HG02973 (cell line): ENCODE measurements at regions not wholly inside any gene's neighbourhood (a gene's known extent, or its start where the extent isn't known, plus 50 kb on each side); places are given as distances from the start of the nearest gene placed in this dataset.

Source experiments
- ATAC-seq: cut with Tn5 transposase; IDR thresholded peaks from one replicate; pipeline ENCODE4 v1.9.1; 2021; ENCODE audit warnings: moderate library complexity; ENCODE audit not compliant: unreplicated experiment

DNA sequence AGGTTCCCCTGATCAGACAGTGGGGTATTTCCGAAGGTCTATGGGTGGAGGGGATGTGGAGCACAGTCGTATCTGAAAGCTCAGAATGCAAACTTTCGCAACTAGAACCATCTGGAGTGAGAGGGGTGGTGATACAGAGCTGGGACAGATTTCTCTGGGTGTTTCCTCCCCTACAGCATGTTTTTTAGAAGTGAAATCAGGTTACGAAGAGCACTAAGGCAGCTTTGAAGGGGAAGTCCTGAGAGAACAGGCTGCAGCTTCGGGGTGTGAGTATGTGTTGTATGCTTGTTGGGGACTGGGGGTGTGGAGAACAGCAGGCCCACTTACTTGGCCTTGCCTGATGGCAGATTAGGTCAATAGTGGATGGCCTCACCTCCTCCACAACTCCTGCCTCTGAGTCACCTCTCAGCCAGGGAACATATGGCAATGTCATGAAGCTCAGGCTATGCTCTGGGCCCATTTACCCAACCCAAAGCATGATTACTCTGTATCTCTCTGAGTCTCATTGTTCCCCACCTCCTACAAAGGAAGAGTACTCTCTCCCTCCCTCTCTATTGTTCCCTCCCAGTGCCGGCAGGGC lies 107.2 kb upstream of the RASGRP1 start:
- ATAC-seq = peak; percentile 59

DNA sequence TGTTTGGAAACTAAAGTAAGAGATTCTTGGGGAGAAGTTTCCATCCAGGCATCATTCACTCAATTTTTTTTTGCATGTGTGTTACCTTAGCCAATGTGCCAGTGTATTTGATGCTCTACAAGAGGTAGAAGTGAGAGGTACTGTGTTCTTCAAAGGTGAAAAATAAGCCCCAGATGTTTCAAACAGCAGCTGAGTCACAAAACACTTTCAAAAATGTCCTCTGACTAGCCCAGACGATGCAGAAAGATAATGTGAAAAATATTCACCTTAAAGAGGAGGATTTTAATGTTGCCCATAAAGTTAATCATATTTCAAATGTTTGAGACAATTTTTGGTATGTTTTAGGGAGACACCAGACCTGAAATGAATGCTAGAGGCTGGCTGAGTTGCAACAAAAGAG lies 107.7 kb upstream of the RASGRP1 start:
- no peak for ATAC-seq

DNA sequence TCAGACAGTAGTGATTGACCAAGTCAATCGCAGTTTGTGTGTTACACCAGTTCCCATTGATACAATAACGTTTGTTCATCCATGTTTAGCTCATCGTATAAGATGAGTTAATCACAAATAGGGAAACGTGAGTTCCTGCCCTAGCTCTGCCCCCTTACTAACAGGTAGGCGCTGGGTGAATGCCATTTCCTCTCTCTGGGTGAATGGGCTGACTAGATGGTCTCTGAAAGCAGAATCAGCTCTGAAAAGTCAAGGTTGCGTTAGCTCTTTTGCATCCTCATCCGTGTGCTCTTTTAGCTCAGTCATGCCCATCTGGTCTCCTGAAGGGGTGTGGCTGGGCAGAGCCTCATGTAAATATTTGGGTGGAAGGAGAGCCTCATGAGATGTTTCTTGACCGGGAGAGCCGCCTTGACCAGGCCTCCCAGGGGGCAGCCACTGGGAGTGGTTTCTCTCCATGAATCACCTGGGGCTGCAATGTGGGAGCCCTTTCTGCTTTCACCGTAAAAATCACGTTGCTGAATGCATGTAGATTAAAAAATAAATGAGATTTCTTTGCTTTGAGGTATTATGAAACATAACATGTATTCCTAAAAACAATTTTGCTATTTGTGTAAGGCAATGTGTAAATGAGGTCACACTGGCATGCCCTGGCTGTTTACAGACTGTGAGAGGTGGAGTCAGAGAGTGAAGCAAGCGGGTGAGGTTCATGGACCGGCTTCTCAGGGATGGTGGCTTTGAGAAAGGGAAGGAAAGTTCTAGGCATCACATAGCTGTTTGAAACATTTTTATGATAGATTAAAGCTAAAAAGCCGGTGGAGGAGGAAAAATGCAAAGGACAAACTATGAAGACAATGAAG lies 108.4 kb upstream of the RASGRP1 start:
- ATAC-seq = no peak

DNA sequence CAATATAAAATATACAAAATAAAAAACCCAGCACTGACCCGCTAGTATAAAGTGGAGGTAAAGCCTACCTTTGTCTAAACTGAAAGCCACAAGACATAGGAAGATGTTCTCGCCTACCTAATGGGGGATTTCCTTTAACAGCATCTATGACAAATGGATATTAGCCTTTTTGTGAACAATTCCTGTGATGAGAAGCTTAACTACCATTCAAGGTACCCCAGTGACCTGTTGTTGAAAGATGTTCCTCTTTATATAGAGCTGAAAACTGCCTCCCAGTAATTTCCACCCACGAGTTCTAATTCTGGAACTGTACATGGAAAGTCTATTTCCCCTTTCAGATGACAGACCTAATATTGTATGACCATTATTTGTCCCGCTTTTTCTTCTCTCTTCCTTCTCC lies 109.8 kb upstream of the RASGRP1 start:
- ATAC-seq = no peak

DNA sequence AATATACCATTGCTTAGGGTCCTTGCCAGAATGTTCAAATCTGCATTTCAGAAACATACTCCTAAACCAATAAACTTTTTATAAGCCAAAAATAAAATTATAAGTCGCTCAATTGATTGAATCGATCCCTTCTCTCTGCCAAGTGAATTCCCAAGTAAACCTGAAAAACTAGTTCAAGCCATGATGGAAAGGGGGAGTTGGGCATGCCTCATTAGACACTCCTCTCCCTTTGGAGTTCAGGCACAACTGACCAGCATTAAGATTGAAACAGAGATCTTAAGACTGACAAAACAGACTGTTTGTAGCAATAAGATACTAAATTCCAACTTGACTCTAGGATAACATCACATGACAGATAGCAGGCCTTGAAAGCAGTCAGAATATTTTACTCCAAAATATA lies 113.7 kb upstream of the RASGRP1 start:
- ATAC-seq = no peak

DNA sequence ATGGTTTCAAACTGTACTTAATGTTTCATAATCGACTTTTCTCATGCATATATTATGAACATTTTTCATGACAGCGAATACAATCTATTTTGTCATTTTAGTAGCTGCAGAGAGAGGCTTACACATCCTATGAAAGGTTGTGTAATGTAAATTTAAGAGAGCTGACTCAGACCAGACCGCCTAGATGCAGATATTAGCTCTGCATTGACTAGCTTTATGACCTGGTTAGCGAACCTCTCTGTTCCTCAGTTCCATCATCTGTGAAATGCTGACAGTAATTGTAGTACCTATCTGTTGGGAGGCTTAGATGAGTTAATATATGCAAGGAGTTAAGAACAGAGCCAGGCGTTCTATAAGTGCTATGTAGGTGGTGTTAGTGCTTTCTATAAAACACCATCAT lies 116.2 kb upstream of the RASGRP1 start:
- no peak for ATAC-seq

DNA sequence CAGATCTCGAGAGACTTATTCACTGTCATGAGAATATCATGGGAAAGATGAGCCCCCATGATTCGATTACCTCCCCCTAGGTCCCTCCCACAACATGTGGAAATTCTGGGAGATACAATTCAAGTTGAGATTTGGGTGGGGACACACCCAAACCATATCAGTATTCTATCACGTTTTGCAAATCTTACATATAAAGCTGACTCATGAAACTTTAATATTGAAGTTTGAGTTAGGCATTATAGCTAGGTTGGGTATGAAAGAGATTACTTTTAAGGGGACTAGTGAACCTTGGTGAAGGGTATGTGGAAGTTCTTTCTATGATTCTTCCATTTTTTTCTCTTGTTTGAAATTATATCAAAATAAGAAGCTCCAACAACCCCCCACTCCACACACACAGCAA lies 117.7 kb upstream of the RASGRP1 start:
- ATAC-seq = no peak

DNA sequence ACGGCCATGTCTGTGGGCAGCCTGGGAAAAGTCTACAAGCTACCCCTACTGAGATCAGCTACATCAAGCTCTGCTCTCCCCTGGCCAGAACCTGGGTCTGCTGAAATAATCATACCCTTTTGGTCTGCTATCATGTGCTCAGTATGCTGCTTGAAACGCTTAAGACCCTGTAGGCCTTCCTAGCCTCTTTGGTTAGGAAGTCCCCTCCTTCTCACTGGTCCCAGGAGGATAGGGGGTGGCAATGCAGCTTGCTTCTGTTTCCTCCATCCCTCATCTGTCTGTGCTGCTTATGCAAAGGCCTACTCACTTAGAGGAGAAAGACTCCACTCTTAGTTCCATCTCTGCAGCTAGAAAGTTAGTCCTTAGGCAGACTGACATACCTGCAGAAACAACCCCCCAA lies 118.2 kb upstream of the RASGRP1 start:
- no peak for ATAC-seq

DNA sequence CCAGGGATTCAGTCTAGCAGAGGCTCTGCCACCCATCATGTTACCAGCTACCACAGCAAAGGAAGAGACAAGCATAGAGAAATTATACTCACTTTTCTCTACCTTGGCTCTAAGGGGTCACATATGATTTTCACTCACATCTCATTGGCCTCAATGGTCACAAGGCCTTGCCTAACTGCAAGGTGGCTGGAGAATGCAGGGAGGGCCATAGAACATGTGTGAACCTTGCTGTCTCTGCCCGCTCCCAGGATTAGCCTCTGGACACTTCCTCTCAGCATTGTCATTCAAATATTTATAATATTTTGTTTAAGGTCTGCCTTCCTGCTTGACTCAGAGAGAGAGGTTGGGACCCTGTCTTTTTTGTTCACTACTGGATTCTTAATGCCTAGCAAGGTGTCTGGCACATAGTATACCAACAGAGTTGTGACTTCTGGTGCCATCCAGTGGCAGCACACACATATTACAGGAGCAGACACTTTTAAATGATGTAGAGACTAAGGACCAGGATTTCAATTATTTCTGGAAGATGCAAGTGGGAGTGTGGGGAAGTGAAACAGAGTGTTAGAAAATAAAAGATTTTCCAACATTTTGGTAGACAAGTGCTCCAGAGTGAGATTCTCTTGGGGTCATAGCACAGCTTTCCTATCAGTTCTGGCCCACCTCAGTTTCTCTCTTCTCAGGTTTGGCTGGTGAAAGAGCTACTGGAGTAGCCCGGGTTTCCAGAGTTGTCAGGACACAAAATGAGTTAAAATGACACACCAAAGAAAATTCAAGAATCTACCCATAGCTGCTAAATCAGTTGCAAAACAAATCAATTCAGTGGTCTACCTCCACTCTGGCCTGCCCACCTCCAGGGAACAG lies 119.0 kb upstream of the RASGRP1 start:
- peak; percentile 69 for ATAC-seq

DNA sequence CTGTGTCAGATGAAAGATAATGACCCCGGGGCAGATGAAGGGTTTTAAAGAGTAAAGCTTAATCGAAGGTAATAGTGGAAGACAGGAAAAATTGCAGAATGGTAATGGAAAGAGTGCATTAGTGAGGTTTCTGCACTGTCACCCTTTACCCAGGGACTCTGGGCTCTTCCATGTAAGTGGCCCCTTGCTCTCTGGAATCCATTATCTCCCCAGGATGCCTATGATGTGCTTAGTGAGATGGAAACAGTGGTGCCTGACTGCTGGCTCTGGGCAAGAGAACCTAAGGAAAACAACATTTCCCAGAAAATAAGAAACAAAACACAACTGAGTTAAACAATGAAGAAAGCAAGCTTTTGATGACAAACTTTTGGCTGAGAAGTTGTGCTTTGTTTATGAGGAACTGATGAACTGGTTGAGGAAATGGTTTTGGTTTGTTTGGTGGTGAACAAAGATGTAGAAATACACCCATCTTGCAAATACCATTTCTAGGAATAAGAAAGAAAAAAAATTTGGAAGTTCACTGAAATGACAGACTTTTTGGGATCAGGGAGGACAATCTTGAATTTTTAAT lies 119.9 kb upstream of the RASGRP1 start:
- no peak for ATAC-seq

DNA sequence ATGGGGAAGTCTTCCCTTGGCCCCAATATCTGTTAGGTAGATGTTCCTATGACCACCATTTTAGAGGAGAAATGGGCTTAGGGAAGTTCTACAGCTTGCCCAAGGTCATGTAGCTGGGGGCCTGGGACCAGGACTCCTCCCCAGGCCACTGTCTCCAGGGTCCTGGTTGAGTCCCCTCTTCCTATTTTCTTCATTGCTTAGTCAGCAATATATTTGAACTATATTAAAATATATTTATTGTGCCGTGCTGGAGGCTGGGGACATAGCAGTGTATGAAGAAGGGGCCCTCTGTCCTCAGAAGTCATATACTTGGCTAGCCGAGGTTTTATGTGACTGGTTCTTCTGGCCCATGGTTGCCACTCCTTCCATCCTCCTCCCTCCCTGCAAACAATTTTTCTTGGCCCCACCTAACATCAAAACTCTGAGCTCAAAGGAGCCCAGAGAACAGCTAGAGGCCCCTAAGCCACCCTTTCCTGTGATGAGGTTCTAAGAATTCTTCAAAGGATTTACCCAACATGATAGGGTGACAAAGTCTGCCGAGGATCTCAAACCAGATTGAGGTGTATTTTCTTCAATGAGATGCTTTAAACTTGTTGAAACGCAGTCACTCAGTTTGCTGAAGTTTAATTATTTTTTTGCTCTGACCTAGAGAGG lies 121.2 kb upstream of the RASGRP1 start:
- no peak for ATAC-seq

DNA sequence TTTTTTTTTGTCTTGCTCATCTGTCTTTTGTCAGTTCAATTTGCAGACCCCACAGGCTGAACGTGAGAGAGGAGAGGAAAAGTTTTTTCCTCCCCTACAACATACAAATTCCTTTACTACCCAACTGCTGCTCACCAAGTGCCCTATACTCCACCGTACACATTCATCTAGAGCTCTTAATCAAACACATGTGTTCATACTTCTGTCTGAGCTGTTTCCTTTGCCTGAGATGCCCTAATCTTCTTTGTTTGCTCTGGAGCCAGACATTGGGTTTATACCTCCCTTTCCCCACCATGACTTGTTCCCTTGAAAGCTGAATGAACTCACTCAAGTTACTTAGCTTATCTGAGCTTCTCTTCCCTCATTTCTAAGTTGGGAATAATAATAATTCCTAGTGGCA lies 122.7 kb upstream of the RASGRP1 start:
- ATAC-seq = no peak

DNA sequence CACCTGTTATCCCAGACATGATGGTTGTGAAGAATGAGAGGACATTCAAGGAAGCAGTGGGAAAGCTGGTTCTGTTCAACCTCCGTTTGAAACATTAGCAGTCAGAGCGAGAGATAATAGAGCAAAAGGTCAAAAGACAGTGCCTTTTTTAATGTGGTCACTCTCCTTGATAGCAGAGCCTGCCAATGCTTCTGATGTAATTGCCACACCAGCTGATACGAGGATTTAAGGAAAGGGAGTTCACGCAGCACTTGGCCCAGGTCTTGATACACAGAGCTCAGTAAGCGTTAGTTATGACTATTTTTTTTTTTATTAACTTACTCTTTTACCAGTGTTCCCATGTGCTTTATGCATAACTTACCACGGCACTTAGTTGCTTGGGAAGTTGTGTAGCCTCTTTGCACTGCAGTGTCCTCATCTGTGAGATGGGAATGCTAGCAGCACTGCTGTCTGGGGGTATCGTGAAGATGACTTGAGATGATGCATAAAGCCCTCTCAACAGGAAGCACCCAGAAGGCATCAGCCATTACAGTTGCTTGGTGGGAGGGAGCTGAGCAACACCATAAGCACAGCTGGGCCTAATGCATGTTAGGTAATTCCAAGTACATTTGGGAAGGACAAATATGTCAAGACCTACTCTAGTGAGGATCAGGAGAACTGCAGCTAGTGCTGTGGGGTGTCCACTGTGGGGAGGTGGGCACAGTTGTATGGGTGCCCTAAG lies 123.3 kb upstream of the RASGRP1 start:
- ATAC-seq = no peak

DNA sequence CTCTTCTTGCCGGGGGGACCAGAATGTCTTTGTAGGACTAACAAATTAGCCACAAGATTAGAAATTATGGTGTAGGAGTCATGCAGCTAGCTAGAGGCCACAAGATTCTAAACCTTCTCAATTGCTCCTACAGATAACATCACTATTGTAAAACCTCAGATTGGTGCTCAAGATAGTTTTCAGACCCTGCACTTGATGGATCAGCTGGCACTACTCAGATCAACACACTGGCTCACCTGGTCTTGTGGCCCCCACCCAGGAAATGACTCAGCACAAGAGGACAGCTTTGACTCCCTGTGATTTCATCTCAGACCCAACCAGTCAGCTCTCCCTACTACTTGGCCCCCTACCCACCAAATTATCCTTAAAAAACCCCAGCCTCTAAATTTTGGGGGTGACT lies 124.1 kb upstream of the RASGRP1 start:
- ATAC-seq = no peak

DNA sequence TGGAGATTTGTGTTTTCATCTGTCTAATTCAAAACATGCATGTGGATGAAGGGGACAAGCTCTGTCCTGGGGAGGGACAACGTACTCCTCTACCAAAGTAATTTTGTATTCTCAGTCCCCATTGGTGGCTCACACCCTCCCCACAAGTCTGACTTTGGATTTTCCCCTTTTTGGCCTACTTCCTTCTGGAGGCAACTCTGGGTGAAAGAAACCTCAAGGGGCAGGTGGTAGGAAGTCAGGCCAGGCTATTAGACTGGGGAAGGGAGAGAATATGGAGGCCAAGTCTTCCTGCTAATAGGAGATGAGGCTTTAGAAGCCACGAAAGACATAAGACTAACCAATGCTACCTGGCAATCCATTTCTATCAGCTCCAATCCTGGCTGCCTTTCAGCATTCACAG lies 124.9 kb upstream of the RASGRP1 start:
- ATAC-seq = no peak

DNA sequence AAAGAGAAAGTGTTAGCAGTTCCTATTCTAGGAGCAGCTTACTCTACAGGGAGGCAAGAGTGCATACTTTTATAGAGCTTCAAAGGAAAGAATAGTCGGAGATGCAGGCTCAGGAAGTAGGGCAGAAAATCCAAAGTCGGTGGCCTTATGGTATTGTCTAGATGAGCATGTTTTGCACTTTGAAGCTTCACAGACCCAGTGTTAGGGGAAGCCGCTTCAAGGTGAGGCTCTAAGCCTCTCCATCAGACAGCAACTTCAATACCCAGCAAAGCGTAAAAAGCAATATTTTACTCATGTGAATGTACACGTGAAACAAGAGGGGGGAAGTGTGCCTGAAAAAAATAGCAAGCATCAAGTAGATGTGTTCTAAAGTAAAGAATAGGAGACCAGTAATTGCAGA lies 125.6 kb upstream of the RASGRP1 start:
- ATAC-seq = no peak

DNA sequence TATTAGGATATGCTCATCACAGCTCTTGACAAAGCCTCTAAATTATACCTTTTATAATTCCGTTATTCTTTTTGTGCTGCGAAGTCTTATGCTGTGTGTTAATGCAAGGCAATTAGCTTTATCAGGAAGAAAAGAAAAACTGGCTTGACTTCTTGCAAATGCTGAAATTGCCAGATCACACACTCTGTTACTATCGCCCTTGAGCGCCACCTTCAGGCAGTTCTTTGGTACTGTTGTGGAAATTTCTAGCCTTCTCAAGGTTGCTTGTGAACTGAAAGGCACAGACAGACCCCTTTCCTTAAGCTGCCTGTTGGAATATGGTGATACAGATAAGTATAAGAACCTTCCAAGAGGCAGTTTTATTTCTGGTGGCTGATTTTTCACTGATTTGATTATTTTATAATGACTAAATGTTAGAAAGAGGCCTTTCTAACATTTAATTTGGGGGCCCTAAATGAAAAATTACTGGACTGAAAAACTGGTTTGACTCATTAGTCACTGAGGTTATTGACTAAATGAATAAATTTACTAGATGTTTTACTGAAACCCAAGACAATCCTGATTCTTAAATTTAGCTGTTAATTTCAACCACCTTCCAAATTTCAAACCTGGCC lies 126.2 kb upstream of the RASGRP1 start:
- peak; percentile 42 for ATAC-seq

DNA sequence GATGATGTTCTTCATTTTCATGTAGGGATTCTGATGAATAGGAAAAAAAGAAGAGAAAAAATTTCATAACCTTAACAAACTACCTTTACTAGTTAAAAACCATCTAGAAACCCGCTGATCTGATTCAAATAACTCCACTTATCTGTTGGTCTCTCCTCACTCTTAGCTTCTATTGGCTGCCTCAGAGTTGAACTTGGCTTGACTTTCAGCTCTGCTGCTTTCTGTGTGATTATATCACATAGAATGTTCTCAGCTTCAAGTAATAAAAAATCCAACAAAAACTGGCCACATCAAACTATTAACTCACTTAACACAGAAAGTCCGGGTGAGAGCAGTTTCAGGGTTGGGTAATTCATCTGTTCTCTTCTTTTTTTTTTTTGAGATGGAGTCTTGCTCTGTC lies 126.8 kb upstream of the RASGRP1 start:
- ATAC-seq = no peak

DNA sequence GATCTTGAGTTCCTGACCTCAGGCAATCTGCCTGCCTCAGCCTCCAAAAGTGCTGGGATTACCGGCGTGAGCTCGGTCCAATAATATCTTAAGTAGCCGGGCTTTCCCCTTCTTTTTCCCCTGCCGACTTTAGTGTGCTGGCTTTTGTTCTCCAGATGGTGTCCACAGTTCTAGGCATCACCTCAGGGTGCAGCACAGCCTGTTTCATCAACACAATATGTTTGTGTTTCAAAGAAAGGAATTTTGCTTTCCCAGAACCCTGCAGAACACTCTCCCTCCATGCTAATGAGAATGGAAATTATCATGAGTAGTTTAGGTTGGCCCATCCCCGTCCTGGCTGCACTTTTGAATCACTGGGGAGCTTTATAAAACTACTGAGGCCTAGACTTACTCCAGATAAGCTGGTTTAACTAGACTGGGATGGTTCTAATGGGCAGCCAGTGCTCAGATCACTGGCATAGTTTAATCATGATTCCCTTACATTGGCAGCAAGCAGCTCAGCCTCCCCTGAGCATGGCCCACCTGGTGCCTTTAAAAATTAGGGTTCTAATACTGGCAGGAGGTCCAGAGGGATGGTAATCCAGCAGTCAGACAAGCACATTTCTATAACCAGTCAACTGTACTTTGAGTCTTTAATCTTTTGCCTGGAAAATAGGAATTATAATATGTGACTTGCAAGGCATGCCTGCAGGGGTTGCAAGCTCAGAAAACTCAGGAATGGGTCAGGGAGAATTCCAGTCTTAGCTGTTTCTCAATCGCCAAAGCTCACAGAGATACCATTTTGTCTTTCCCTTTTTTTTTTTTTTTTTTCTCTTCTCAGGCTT lies 127.6 kb upstream of the RASGRP1 start:
- no peak for ATAC-seq
